ENCODE measurements at regions not wholly inside any gene's neighbourhood (a gene's known extent, or its start where the extent isn't known, plus 50 kb on each side); places are given as distances from the start of the nearest gene placed in this dataset.
"Not testable (repeated sequence)": the region's sequence is repeated elsewhere in the genome, so short reads cannot be mapped to it uniquely, and the experiment has no call there.

DNA sequence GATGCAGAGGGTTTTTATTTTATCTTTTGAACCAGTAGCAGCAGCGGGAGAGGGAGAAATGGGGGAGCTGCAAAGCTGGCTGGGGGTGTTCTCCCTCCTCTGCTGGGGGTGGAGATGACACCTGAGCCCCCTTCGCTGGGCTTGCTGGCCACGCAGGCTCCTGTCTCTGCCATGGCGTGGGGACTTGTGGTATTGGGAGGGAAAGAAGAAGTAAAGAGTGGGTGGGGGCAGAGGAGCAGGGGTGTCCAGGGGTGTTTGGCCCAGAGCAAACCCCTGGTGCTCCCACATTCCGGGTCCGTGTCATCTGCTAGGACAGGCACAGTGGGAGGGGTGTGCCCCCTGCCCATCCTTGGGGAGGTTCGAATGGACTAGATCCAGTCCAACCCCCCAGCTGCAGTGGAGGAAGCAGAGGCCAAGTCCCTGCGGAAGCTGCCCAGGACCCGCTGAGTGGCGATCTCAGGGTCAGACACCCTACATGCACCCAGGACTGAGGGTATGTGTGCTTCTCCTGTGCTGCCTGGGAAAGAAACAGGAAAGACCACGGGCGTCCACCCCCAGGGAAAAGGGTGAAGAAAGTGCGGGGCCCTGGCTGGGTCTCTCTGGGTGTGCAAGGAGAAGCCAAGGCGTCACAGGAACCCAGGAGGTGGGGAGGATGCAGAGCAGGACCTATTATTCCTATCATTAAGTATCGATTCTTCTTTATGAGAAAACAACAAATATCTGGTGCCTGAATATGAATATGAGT is 163.2 kb downstream of the TRIM43 start:
- not testable (repeated sequence) for H3K4me3 ChIP-seq (ENCODE audit: low read depth, low read length); FAIRE-seq; H3K36me3 ChIP-seq (ENCODE audit: control insufficient read depth, insufficient read depth, low read length); H3K27me3 ChIP-seq (ENCODE audit: control insufficient read depth, insufficient read depth, low read length); DNase-seq (ENCODE audit: low read depth)

DNA sequence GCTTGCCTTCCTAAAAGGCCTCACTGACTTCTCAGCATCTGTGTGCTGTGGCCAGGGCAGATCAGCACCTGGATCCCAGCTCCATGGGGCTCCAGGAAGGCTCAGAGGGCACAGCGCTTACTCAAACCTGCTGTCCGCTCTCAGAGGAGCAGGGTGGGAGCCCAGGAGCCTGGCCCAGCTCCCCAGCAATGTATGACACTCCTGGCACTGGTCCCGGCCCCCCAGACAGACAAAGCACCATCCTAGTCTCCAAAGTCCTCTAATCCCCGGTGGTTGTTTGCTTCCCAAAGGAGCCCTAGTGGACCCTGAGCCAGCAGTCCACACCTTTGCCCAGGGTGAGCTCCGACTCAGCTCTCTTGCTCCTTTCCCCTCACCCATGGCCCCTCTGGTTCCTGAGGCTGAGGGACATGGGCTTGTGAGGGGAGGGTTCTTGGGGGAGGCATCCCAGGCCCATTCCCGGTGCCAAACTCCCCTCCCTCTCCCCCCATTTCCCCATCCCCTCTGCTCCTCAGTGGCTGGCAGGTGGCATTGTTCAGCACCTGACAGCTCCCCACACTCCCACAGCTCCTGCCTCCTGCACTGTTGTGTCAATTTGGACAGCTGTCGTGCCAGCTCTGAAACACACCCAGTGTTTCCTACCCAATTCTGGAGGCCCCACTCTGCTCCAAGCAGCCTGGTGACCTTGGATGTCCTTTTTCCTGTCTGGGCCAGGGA is 164.3 kb downstream of the TRIM43 start:
- not testable (repeated sequence) for H3K27me3 ChIP-seq (ENCODE audit: control insufficient read depth, insufficient read depth, low read length); FAIRE-seq; DNase-seq (ENCODE audit: low read depth); H3K4me3 ChIP-seq (ENCODE audit: low read depth, low read length); H3K36me3 ChIP-seq (ENCODE audit: control insufficient read depth, insufficient read depth, low read length)

DNA sequence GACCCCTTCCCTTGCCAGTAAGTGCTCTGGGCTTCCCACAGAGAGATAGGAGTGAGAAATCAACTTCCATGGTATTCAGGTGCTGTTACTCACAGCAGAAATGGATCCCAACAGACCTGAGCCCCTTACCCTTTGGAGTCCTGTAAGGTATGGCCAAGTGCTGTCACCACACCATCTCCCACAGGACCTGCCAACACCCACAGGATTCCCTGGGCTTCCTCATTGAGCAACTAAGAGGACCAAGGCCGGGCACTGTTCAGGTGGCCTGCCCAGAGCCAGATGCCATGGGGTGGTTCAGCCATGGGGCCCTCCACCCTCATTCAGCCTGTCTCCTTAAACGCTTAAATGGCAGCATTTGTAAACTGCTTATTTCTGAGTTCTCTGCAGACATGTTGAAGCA is 166.2 kb downstream of the TRIM43 start:
- no peak for DNase-seq (ENCODE audit: low read depth)

DNA sequence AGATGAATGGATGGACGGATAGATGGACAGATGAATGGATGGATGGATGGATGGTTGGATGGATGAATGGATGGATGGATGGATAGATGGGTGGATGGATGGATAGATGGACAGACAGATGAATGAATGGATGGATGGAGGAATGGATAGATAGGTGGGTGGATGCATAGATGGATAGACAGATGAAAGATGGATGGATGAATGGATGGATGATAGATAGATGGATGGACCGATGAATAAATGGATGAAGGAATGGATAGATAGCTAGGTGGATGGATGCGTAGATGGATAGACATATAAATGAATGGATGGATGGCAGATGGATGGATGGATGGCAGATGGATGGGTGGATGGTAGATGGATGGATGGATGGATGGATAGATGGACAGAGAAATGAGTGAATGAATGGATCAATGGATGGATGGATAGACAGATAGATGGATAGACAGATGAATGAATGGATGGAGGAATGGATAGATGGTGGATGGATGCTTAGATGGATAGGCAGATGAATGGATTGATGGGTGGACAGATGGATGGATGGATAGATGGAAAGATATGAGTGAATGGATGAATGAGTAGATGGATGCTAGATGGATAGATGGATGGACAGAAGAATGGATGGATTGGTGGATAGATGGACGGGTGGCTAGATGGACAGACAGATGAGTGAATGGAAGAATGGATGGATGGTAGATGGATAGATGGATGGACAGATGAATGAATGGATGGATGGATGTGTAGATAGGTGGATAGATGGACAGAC is 167.9 kb downstream of the TRIM43 start:
- H3K27me3 ChIP-seq (ENCODE audit: control insufficient read depth, insufficient read depth, low read length), result no peaks in the 10 kb centered on the region
- TF ChIP-seq, protein P1, sequence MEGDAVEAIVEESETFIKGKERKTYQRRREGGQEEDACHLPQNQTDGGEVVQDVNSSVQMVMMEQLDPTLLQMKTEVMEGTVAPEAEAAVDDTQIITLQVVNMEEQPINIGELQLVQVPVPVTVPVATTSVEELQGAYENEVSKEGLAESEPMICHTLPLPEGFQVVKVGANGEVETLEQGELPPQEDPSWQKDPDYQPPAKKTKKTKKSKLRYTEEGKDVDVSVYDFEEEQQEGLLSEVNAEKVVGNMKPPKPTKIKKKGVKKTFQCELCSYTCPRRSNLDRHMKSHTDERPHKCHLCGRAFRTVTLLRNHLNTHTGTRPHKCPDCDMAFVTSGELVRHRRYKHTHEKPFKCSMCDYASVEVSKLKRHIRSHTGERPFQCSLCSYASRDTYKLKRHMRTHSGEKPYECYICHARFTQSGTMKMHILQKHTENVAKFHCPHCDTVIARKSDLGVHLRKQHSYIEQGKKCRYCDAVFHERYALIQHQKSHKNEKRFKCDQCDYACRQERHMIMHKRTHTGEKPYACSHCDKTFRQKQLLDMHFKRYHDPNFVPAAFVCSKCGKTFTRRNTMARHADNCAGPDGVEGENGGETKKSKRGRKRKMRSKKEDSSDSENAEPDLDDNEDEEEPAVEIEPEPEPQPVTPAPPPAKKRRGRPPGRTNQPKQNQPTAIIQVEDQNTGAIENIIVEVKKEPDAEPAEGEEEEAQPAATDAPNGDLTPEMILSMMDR (IDR thresholded peaks at IDR 0.05; ENCODE audit: insufficient read depth, low read length, severe bottlenecking), result no peak
- H3K36me3 ChIP-seq (ENCODE audit: control insufficient read depth, insufficient read depth, low read length), result no peaks in the 10 kb centered on the region
- DNase-seq (ENCODE audit: low read depth) (no peak), FAIRE-seq (no peak)
- H3K4me3 ChIP-seq (ENCODE audit: low read depth, low read length), result no peak overlapping the region

More for the DNA sequence above, 166.2 kb downstream of the TRIM43 start:
- H3K4me3 ChIP-seq (ENCODE audit: low read depth, low read length), result no peak overlapping the region
- no peaks in the 10 kb centered on the region for H3K27me3 ChIP-seq (ENCODE audit: control insufficient read depth, insufficient read depth, low read length)
- H3K36me3 ChIP-seq (ENCODE audit: control insufficient read depth, insufficient read depth, low read length), result no peaks in the 10 kb centered on the region
- peak; percentile 13 for FAIRE-seq
- TF ChIP-seq, protein P1 (IDR thresholded peaks at IDR 0.05; ENCODE audit: insufficient read depth, low read length, severe bottlenecking), result no peak

DNA sequence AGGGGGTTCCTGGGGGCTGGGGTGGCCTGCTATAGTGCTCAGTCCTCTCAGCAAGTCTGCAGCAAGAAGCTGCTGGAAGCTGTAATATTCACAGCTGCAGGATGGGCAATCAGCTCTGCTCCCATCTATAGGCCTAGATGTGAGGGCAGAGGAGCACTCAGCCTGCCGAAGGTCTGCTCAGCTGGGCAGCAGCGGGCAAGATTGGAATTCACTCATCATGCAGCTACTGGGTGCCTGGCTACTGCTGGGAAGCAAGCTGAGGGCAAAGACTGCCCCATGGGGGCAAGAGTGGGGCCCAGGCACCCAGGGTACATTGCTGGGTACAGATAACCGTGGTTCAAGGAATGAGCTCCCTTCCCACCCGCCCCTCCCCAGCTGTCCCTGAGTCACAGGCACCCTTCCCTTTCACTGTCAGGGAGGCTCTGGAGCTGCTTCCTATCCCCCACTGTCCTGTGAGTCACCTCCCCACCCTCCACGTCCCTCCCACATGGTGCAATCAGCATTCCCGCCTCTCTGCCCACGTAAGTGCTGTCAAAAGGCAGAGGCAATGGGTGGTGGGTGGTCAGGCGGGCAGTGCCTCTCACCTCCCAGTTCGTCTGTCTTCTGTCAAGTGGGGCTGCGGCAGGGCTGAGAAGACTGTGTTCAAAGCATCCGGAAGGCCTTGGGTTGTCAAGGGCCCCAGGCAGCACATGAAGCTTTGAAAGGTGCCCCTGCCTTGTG is 169.2 kb downstream of the TRIM43 start:
- no peak overlapping the region for H3K4me3 ChIP-seq (ENCODE audit: low read depth, low read length)
- FAIRE-seq (no peak), DNase-seq (ENCODE audit: low read depth) (peak; percentile 78)
- no peaks in the 10 kb centered on the region for H3K36me3 ChIP-seq (ENCODE audit: control insufficient read depth, insufficient read depth, low read length)
- no peaks in the 10 kb centered on the region for H3K27me3 ChIP-seq (ENCODE audit: control insufficient read depth, insufficient read depth, low read length)
- TF ChIP-seq, protein P1 (IDR thresholded peaks at IDR 0.05; ENCODE audit: insufficient read depth, low read length, severe bottlenecking), result no peak

DNA sequence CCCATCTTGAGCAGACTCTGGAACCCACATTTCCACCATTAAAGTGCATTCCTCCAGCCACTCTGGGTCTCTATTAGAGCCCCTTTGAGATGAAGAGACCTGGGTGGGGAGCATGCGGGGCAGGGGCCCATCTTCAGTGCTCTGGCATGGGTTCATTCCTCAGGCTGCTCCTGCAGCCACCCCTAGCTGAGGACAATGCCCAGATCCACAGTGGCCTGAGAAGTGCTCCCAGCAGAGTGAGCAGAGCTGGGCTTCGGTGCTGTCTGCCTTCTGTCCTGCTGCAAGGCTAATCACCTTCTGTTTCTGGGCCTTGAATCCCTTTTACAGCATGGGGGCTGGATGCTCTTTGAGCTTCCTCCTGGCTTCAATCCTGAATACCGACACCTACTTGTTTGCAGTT is 169.8 kb downstream of the TRIM43 start:
- no peak overlapping the region for H3K4me3 ChIP-seq (ENCODE audit: low read depth, low read length)
- no peaks in the 10 kb centered on the region for H3K27me3 ChIP-seq (ENCODE audit: control insufficient read depth, insufficient read depth, low read length)
- no peak for DNase-seq (ENCODE audit: low read depth)
- FAIRE-seq, result no peak
- TF ChIP-seq, protein P1 (IDR thresholded peaks at IDR 0.05; ENCODE audit: insufficient read depth, low read length, severe bottlenecking), result no peak
- no peaks in the 10 kb centered on the region for H3K36me3 ChIP-seq (ENCODE audit: control insufficient read depth, insufficient read depth, low read length)

DNA sequence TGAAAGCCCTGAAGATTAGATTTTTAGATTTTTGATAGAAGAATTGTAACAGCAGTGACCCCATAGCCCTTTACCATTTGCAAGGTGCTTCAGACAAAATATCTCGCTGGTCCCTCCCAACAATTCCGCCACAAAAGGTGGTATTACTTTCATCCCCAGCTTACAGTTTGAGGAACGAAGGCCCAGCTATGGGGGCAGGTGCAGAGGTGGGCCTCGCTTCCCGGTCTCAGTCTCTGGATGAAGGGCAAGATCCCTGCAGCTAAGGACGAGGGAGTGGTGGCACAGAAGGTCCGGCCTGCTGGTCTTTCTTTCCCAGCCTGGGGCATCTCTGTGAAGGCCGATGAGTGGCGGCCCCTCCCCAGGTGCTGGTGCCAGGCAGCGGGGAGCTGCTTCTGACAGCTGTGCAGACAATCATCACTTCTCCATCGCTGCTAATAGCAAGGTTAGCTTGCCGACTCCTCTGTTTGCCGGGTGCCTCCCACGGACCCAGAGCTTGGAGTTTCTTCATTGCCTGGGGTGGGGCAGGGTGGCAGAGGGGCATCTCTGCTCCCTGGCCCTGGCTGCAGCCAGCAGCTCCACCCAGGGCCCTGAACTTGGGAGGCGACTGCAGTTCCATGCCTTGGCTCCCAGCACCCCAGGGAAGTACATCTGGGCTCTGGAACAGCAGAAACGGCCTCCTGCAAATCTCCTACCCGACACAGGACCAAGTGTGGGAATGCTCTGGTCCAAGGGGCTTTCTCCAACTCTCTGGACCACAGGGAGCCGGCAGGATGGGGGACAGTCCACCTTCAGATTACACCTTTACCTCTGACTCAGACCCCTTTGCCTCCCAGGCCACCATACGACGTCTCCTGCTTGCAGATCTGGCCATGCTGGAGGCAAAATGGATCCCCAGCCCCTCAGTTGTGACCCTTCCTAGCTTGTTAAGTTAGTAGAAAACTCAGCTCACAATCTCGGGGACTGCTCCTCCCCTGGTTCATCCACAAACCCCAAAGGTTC is 170.5 kb downstream of the TRIM43 start:
- not testable (repeated sequence) for DNase-seq (ENCODE audit: low read depth)

DNA sequence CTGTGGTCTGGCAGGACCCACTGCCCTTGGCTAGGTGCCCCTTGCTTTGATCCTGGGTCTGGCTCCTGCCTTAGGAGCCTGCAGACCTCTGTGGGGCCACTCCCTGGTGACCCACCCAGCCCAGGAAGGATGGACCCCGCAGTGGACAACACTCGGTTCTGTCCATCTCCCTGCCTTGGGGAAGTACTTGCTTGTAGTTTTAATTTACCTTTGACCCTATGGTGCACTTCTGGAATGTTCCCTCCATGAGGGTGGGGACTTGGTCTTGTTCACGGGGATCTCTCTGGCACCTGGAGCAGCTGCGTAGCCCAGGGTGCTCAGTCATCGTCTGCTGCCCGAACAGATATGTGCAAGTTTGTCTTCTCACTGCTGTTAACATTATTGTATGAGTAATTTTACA is 171.3 kb downstream of the TRIM43 start:
- DNase-seq (ENCODE audit: low read depth); FAIRE-seq; H3K27me3 ChIP-seq (ENCODE audit: control insufficient read depth, insufficient read depth, low read length); H3K4me3 ChIP-seq (ENCODE audit: low read depth, low read length); H3K36me3 ChIP-seq (ENCODE audit: control insufficient read depth, insufficient read depth, low read length): not testable (repeated sequence)

More for the DNA sequence above, 170.5 kb downstream of the TRIM43 start:
- H3K27me3 ChIP-seq (ENCODE audit: control insufficient read depth, insufficient read depth, low read length); FAIRE-seq; H3K4me3 ChIP-seq (ENCODE audit: low read depth, low read length); H3K36me3 ChIP-seq (ENCODE audit: control insufficient read depth, insufficient read depth, low read length): not testable (repeated sequence)

Data from bronchial epithelial cell (primary cell).